Coronary artery (tissue), 2 donors: ENCODE measurements at regions not wholly inside any gene's neighbourhood (a gene's known extent, or its start where the extent isn't known, plus 50 kb on each side); places are given as distances from the start of the nearest gene placed in this dataset.
"Not testable (repeated sequence)": the region's sequence is repeated elsewhere in the genome, so short reads cannot be mapped to it uniquely, and the experiment has no call there.

Experiments used
- DNase-seq: peaks from one replicate; pipeline ENCODE4 v3.0.0-alpha.2; 2017; ENCODE audit warnings: low spot score
- H3K27ac ChIP-seq, 2 donors: fragments of 200-600 bp; sonication (generic); one replicate each; pipeline ENCODE4 v1.5.1; 2016 to 2019
- H3K4me3 ChIP-seq: fragments of 200-600 bp; sonication (generic); 2 replicates; pipeline ENCODE4 v1.5.1; 2016; ENCODE audit warnings: mild to moderate bottlenecking, moderate library complexity
- TF ChIP-seq, protein P1 (sequence below): fragments of 200-600 bp; sonication (generic); IDR thresholded peaks from one replicate; pipeline ENCODE4 v1.5.1; 2019; ENCODE audit warnings: antibody characterized with exemption

DNA sequence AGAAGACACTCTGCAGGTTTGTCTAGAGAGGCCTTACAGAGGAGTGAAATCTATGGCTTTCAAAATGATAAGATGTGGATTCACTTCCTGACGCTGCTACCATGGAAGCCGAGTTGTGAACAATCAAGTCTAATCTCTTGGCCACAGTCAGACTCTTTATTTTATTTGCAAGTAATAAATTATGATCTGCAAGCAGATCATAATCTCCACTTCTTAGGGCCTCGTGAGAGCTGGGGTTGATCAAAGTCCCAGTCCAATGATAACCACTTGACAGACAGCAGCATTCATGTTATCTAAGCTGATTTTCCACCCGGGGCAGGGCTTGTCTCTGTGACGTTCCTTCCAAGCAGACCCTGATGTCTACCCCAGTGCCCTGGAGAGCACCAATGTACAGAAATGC is 776.4 kb upstream of the AUTS2 start:
- TF ChIP-seq, protein P1, sequence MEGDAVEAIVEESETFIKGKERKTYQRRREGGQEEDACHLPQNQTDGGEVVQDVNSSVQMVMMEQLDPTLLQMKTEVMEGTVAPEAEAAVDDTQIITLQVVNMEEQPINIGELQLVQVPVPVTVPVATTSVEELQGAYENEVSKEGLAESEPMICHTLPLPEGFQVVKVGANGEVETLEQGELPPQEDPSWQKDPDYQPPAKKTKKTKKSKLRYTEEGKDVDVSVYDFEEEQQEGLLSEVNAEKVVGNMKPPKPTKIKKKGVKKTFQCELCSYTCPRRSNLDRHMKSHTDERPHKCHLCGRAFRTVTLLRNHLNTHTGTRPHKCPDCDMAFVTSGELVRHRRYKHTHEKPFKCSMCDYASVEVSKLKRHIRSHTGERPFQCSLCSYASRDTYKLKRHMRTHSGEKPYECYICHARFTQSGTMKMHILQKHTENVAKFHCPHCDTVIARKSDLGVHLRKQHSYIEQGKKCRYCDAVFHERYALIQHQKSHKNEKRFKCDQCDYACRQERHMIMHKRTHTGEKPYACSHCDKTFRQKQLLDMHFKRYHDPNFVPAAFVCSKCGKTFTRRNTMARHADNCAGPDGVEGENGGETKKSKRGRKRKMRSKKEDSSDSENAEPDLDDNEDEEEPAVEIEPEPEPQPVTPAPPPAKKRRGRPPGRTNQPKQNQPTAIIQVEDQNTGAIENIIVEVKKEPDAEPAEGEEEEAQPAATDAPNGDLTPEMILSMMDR = no peak
- Histone ChIP-seq H3K4me3 (no peak overlapping the region), H3K27ac (no peak overlapping the region)
- DNase-seq = no peak

DNA sequence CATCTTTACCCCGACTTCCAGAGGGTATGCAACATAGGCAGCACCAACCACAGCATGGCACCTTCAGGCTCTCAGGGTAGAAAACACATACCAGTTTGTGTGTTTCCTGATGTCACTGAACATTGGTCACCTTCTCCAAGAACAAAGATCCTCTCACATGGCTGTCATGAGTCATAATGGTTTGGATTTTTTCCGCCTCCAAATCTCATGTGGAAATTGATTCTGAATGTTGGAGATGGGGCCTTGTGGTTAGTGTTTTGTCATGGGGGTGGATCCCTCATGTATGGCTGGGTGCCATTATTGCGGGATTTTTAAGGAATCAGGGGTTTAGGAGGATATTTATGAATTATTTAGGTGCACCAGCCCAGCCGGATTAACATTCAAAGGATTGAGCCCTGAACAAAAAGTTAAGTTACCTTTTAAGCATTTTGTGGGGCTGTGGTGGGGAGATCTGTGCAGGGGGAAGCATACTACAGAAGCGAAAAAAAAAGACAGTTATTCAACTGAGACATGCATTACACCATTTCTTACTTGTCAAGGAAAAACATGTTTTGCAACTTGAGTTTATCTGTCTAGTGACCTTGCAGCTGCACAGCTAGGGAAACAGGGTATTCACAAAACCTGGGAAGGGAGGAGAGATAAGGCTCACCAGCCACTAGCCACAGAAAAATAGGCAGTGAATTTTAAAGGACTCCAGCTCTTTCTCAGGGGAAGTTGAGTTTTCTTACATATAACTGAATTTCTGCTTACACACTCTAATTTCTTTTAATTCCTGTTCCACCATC is 774.1 kb upstream of the AUTS2 start:
- TF ChIP-seq, protein P1 = no peak
- no peak for DNase-seq
- no peak overlapping the region for H3K27ac ChIP-seq
- no peak overlapping the region for H3K4me3 ChIP-seq

DNA sequence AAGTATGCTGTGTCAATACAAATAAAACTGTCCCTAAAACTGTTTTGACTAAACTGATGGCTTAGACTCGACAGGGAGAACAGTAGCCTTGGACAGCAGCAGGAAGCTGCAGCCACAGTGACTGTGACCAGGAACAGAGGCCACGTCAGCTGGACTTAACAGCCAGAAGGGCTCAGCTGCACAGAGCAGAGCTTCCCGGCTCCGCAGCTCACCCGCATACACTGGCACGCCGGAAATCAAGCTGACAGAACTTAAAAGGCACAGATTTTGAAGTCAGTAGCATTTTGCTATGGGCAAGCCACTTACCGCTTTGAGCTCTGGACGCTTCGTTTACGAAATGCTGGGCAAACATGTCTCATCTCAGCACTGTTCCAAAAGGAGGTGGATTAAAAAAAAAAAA is 769.7 kb upstream of the AUTS2 start:
- TF ChIP-seq, protein P1 = no peak
- H3K27ac ChIP-seq = no peak overlapping the region
- no peak for DNase-seq
- H3K4me3 ChIP-seq = no peak overlapping the region

DNA sequence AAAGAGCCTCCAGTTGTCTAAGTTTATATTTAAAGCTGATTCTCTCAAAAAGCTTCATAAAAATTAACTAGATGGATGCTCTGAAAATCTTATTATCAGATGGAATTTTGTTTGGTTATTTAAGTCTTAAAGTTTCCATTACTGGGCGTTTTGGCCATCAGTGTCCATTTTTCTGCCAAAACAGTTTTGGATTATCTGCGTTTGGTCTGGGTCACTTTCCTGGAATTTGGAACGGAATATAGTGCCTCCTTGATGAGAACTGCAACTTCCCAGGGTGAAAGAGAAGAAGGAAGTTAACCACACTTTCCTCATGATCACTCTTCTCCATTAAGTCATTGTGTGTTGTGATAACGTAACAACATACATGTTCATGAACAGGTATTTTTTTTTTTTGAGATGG is 764.9 kb upstream of the AUTS2 start:
- TF ChIP-seq, protein P1 = no peak
- Histone ChIP-seq H3K4me3 (no peak overlapping the region), H3K27ac (no peak overlapping the region)
- no peak for DNase-seq

DNA sequence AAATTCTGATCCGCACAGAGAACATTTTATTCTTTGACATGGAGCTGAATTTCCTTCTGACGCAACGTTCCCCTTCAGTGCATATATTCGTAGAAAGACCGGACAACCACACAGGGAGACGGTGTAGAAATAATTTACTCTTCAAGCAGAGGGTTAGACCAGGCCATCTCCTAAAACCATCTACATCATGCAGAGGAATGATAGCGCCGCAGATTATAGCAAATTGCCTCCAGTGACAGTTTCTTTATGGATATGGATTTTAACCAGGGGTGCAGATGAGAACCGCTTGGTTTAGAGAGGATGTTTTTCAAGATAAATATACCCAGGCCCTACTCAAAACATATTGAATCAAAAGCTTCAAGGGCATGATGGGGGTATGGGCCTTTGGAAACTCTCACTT is 759.3 kb upstream of the AUTS2 start:
- DNase-seq = no peak
- Histone ChIP-seq H3K4me3 (no peak overlapping the region), H3K27ac (no peak overlapping the region)
- TF ChIP-seq, protein P1 = no peak

DNA sequence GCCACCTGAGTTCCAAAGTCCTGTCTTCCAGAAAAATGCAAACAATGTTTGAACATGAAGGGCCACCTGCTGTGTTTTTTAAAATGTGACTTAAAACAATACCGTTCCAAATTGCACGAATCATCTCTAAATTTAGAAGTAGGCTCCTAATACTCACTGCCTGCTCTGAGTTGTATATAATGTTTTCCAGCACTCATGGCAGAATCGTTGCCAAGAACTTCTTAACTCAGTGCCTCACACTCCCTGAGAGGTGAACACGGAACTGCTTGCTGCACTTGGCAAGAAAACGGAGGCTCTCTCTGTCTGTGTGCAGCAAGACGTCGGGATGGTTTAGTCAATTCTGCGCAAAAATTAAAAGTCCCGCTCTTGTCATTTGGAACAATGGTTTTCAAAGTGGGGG is 757.3 kb upstream of the AUTS2 start:
- no peak for DNase-seq

DNA sequence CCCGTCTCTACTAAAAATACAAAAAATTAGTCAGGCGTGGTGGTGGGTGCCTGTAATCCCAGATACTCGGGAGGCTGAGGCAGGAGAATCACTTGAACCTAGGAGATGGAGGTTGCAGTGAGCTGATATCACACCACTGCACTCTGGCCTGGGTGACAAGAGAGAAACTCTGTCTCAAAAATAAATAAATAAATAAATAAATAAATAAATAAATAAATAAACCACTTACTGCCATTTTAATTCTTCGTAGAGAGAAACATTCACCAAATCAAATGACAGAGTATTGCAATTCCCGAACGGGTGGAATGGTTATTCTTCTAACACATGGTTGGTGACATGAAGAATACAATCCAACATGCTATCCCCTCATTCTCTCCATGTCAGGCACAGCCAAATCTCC is 754.3 kb upstream of the AUTS2 start:
- DNase-seq, H3K27ac ChIP-seq, H3K4me3 ChIP-seq: not testable (repeated sequence)

More for the DNA sequence above, 757.3 kb upstream of the AUTS2 start:
- Histone ChIP-seq H3K27ac (no peak overlapping the region), H3K4me3 (no peak overlapping the region)
- TF ChIP-seq, protein P1 = no peak
